Fibroblast of lung (primary cell): ENCODE measurements at regions not wholly inside any gene's neighbourhood (a gene's known extent, or its start where the extent isn't known, plus 50 kb on each side); places are given as distances from the start of the nearest gene placed in this dataset.

Source experiments
- EZH2 ChIP-seq: IDR thresholded peaks from 2 replicates; pipeline ENCODE4 v1.5.1; 2012; ENCODE audit warnings: low read length, control low read depth, mild to moderate bottlenecking; ENCODE audit errors: missing control alignments
- TF ChIP-seq, protein P1 (sequence below), 2 donors: IDR thresholded peaks in 1 of 2; conservative IDR thresholded peaks in 1 of 2; 1 replicate in 1 of 2; 2 replicates in 1 of 2; pipeline ENCODE4 v1.5.1; 2011 to 2012; ENCODE audit warnings: low read length in 2 of 2, control low read depth in 1 of 2, inconsistent platforms in 1 of 2, low read depth in 1 of 2, mild to moderate bottlenecking in 1 of 2

- TF ChIP-seq, protein P1, sequence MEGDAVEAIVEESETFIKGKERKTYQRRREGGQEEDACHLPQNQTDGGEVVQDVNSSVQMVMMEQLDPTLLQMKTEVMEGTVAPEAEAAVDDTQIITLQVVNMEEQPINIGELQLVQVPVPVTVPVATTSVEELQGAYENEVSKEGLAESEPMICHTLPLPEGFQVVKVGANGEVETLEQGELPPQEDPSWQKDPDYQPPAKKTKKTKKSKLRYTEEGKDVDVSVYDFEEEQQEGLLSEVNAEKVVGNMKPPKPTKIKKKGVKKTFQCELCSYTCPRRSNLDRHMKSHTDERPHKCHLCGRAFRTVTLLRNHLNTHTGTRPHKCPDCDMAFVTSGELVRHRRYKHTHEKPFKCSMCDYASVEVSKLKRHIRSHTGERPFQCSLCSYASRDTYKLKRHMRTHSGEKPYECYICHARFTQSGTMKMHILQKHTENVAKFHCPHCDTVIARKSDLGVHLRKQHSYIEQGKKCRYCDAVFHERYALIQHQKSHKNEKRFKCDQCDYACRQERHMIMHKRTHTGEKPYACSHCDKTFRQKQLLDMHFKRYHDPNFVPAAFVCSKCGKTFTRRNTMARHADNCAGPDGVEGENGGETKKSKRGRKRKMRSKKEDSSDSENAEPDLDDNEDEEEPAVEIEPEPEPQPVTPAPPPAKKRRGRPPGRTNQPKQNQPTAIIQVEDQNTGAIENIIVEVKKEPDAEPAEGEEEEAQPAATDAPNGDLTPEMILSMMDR (conservative IDR thresholded peaks at IDR 0.05 in 1 of 2, IDR thresholded peaks at IDR 0.05 in 1 of 2; ENCODE audit: low read depth in 1 of 2, low read length in 2 of 2) = no peak
- no peak for TF ChIP-seq EZH2
These were observed 437.7 kb downstream of the HS3ST3B1 start for GRCh38 chr17:14738652-14738988.
